GM23338 (cell line): ENCODE measurements at regions not wholly inside any gene's neighbourhood (a gene's known extent, or its start where the extent isn't known, plus 50 kb on each side); places are given as distances from the start of the nearest gene placed in this dataset.

Source experiments
- ATAC-seq: fragments of 200-7000 bp; cut with Tn5 transposase; 3 replicates; pipeline ENCODE4 v1.9.1; 2020
- DNase-seq: peaks from one replicate; pipeline ENCODE4 v3.0.0-alpha.2; 2015; ENCODE audit warnings: low spot score
- H2AFZ ChIP-seq: fragments of 200-600 bp; sonication (generic); 2 replicates; pipeline ENCODE4 v1.8.0; 2016; ENCODE audit warnings: antibody characterized with exemption, mild to moderate bottlenecking, moderate library complexity
- H3F3A ChIP-seq: fragments of 200-600 bp; sonication (generic); replicated peaks from 2 replicates; pipeline ENCODE4 v1.8.0; 2017; ENCODE audit warnings: antibody characterized with exemption, mixed run types, low read depth
- H3K27ac ChIP-seq: fragments of 200-600 bp; sonication (generic); 2 replicates; pipeline ENCODE4 v1.6.1; 2016; ENCODE audit warnings: low read depth
- H3K27me3 ChIP-seq: fragments of 200-600 bp; sonication (generic); 2 replicates; pipeline ENCODE4 v1.8.0; 2016; ENCODE audit warnings: mild to moderate bottlenecking, mixed run types, moderate library complexity; ENCODE audit not compliant: insufficient read depth
- H3K36me3 ChIP-seq: fragments of 200-600 bp; sonication (generic); 2 replicates; pipeline ENCODE4 v1.8.0; 2016; ENCODE audit warnings: mild to moderate bottlenecking; ENCODE audit not compliant: insufficient read depth
- H3K4me1 ChIP-seq: fragments of 200-600 bp; sonication (generic); 2 replicates; pipeline ENCODE4 v1.8.0; 2016; ENCODE audit warnings: mild to moderate bottlenecking, moderate library complexity; ENCODE audit not compliant: insufficient read depth
- H3K4me2 ChIP-seq: fragments of 200-600 bp; sonication (generic); 2 replicates; pipeline ENCODE4 v1.7.1; 2017; ENCODE audit warnings: mixed run types
- H3K4me3 ChIP-seq: fragments of 200-600 bp; sonication (generic); 2 replicates; pipeline ENCODE4 v1.6.1; 2016; ENCODE audit warnings: mixed run types
- H3K79me2 ChIP-seq: fragments of 200-600 bp; sonication (generic); replicated peaks from 2 replicates; pipeline ENCODE4 v1.8.0; 2017; ENCODE audit warnings: mild to moderate bottlenecking; ENCODE audit not compliant: insufficient read depth
- H3K9me2 ChIP-seq: fragments of 200-600 bp; sonication (generic); 2 replicates; pipeline ENCODE4 v1.8.0; 2017; ENCODE audit not compliant: insufficient read depth
- H4K20me1 ChIP-seq: fragments of 200-600 bp; sonication (generic); replicated peaks from 2 replicates; pipeline ENCODE4 v1.8.0; 2017; ENCODE audit warnings: mild to moderate bottlenecking; ENCODE audit not compliant: insufficient read depth
- H3K27ac Mint-ChIP-seq: 2 replicates; pipeline ENCODE4 v1.8.0; 2020; ENCODE audit warnings: inconsistent platforms, mild to moderate bottlenecking, moderate library complexity, mixed read lengths
- H3K27me3 Mint-ChIP-seq: 3 replicates; pipeline ENCODE4 v1.8.0; 2022; ENCODE audit warnings: low read depth, mild to moderate bottlenecking, moderate library complexity, mixed read lengths, inconsistent platforms; ENCODE audit not compliant: insufficient read depth, poor library complexity
- H3K36me3 Mint-ChIP-seq: 3 replicates; pipeline ENCODE4 v1.8.0; 2021; ENCODE audit warnings: low read depth, mild to moderate bottlenecking, inconsistent platforms, moderate library complexity, mixed read lengths
- H3K4me1 Mint-ChIP-seq: 3 replicates; pipeline ENCODE4 v1.8.0; 2020; ENCODE audit warnings: mild to moderate bottlenecking, inconsistent platforms, mixed read lengths
- H3K4me3 Mint-ChIP-seq: 3 replicates; pipeline ENCODE4 v1.8.0; 2021; ENCODE audit warnings: moderate library complexity, mild to moderate bottlenecking, inconsistent platforms, mixed read lengths
- H3K9me3 Mint-ChIP-seq: 3 replicates; pipeline ENCODE4 v1.8.0; 2020; ENCODE audit warnings: moderate library complexity, mild to moderate bottlenecking, inconsistent platforms, mixed read lengths
- CREB1 ChIP-seq: fragments of 250-450 bp; sonication (Bioruptor Pico); IDR thresholded peaks from 2 replicates; pipeline ENCODE4 v1.5.0; 2020; ENCODE audit warnings: low read depth, mild to moderate bottlenecking, moderate library complexity
- EZH2 ChIP-seq: fragments of 200-600 bp; sonication (generic); IDR thresholded peaks from one replicate; pipeline ENCODE4 v1.8.0; 2017; ENCODE audit warnings: antibody characterized with exemption, mild to moderate bottlenecking, low read depth; ENCODE audit not compliant: unreplicated experiment
- EZH2phosphoT487 ChIP-seq: fragments of 200-600 bp; sonication (generic); IDR thresholded peaks from one replicate; pipeline ENCODE4 v1.8.1; 2018; ENCODE audit warnings: antibody characterized with exemption; ENCODE audit not compliant: unreplicated experiment
- JUNB ChIP-seq: IDR thresholded peaks from one replicate; pipeline ENCODE4 v1.6.1; 2016; ENCODE audit warnings: antibody characterized with exemption; ENCODE audit not compliant: unreplicated experiment
- NANOG ChIP-seq: IDR thresholded peaks from 2 replicates; pipeline ENCODE4 v1.6.1; 2016; ENCODE audit warnings: antibody characterized with exemption, borderline replicate concordance
- POLR2AphosphoS5 ChIP-seq: IDR thresholded peaks from 2 replicates; pipeline ENCODE4 v1.6.1; 2016; ENCODE audit warnings: antibody characterized with exemption, low read depth
- STAT1 ChIP-seq: IDR thresholded peaks from one replicate; pipeline ENCODE4 v1.6.1; 2016; ENCODE audit warnings: antibody characterized with exemption; ENCODE audit not compliant: unreplicated experiment
- ZNF114 ChIP-seq: fragments of 250-450 bp; sonication (Bioruptor Pico); IDR thresholded peaks from 2 replicates; pipeline ENCODE4 v1.5.0; 2020; ENCODE audit warnings: mild to moderate bottlenecking, moderate library complexity
- ZNF331 ChIP-seq: fragments of 250-450 bp; sonication (Bioruptor Pico); IDR thresholded peaks from 2 replicates; pipeline ENCODE4 v1.5.0; 2020; ENCODE audit warnings: low read depth, mild to moderate bottlenecking, moderate library complexity
- TF ChIP-seq, protein P1 (sequence below): IDR thresholded peaks from one replicate; pipeline ENCODE4 v1.6.1; 2018; ENCODE audit warnings: antibody characterized with exemption; ENCODE audit not compliant: unreplicated experiment
- TF ChIP-seq, protein P2 (sequence below): fragments of 250-450 bp; sonication (Bioruptor Pico); IDR thresholded peaks from 2 replicates; pipeline ENCODE4 v1.5.0; 2020; ENCODE audit warnings: mild to moderate bottlenecking, moderate library complexity
- TF ChIP-seq, protein P3 (sequence below), 2 experiments: fragments of 200-600 bp in 1 of 2; sonication (generic) in 1 of 2; conservative IDR thresholded peaks; 2 replicates each; pipeline versions ENCODE4 v1.5.1 to v1.6.1; 2016 to 2017; ENCODE audit warnings: antibody characterized with exemption in 2 of 2, low read depth in 2 of 2, mild to moderate bottlenecking in 2 of 2, moderate library complexity in 1 of 2
- TF ChIP-seq, protein P4 (sequence below): IDR thresholded peaks from 2 replicates; pipeline ENCODE4 v1.6.1; 2016; ENCODE audit warnings: antibody characterized with exemption

DNA sequence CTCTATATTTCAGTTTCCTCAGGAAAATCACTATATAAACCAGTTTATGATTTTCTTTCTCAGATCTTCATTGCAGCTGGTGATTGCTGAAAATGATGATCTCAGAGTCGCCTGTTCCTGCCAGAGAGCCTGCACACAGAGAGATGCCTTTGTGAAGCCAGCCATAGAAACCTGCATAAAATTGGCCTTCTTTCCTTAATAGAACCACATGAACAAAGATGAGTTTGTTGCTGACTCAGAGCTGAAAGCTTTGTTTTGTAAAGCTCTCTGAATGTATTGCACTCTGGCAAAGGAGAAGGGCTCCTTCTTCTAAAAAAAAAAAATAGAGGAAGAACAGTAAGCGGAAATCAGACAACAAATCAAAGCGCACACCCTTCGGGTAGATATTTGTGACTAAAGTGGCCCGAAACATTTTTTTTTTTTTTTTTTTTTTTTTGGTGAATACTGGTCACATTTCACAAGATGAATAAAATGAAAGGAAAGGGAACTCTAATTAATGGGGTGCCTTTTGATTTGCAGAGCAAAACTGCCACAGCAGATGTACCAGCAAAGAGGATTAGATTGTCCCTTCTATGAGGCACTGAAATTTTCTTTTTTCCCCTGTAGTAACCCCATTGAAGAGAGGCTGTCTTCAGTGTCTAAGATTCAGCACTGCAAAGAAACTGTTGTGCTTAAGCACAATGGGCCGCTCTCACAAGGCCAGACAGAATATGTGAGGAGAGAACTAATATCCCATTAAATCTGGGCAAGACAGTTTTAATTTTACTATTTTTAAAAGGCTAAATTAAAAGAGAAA lies 75.1 kb upstream of the PTPRZ1 start:
- H3K9me2 ChIP-seq: 0 out of 2 replicates have a peak, but pooled peaks cover 5% of the 10 kb centered on the region
- Mint-ChIP-seq H3K27ac (peak overlapping the region; percentile 97), H3K4me1 (peaks cover 49% of the 10 kb centered on the region), H3K27me3 (peaks cover 7% of the 10 kb centered on the region), H3K9me3 (peaks cover 4% of the 10 kb centered on the region; the same call in 2 of the 3 replicates), H3K4me3 (peak overlapping the region; percentile 18; the same call in 1 of the 3 replicates), H3K36me3 (peaks cover 7% of the 10 kb centered on the region; the same call in 2 of the 3 replicates)
- H3F3A ChIP-seq: no peaks in the 10 kb centered on the region
- H3K27ac ChIP-seq: peak overlapping the region; percentile 94
- peak overlapping the region; percentile 26 for H3K4me2 ChIP-seq
- H3K27me3 ChIP-seq: no peaks in the 10 kb centered on the region
- peak; percentile 45 for ATAC-seq
- DNase-seq: peak; percentile 37
- no peaks in the 10 kb centered on the region for H3K36me3 ChIP-seq
- no peak overlapping the region for H2AFZ ChIP-seq
- H4K20me1 ChIP-seq: no peaks in the 10 kb centered on the region
- H3K79me2 ChIP-seq: no peaks in the 10 kb centered on the region
- TF ChIP-seq, protein P1, sequence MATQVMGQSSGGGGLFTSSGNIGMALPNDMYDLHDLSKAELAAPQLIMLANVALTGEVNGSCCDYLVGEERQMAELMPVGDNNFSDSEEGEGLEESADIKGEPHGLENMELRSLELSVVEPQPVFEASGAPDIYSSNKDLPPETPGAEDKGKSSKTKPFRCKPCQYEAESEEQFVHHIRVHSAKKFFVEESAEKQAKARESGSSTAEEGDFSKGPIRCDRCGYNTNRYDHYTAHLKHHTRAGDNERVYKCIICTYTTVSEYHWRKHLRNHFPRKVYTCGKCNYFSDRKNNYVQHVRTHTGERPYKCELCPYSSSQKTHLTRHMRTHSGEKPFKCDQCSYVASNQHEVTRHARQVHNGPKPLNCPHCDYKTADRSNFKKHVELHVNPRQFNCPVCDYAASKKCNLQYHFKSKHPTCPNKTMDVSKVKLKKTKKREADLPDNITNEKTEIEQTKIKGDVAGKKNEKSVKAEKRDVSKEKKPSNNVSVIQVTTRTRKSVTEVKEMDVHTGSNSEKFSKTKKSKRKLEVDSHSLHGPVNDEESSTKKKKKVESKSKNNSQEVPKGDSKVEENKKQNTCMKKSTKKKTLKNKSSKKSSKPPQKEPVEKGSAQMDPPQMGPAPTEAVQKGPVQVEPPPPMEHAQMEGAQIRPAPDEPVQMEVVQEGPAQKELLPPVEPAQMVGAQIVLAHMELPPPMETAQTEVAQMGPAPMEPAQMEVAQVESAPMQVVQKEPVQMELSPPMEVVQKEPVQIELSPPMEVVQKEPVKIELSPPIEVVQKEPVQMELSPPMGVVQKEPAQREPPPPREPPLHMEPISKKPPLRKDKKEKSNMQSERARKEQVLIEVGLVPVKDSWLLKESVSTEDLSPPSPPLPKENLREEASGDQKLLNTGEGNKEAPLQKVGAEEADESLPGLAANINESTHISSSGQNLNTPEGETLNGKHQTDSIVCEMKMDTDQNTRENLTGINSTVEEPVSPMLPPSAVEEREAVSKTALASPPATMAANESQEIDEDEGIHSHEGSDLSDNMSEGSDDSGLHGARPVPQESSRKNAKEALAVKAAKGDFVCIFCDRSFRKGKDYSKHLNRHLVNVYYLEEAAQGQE: no peak
- no peak for TF ChIP-seq CREB1 (CRISPR knock-in tag)
- no peak for TF ChIP-seq POLR2AphosphoS5
- TF ChIP-seq, protein P2, sequence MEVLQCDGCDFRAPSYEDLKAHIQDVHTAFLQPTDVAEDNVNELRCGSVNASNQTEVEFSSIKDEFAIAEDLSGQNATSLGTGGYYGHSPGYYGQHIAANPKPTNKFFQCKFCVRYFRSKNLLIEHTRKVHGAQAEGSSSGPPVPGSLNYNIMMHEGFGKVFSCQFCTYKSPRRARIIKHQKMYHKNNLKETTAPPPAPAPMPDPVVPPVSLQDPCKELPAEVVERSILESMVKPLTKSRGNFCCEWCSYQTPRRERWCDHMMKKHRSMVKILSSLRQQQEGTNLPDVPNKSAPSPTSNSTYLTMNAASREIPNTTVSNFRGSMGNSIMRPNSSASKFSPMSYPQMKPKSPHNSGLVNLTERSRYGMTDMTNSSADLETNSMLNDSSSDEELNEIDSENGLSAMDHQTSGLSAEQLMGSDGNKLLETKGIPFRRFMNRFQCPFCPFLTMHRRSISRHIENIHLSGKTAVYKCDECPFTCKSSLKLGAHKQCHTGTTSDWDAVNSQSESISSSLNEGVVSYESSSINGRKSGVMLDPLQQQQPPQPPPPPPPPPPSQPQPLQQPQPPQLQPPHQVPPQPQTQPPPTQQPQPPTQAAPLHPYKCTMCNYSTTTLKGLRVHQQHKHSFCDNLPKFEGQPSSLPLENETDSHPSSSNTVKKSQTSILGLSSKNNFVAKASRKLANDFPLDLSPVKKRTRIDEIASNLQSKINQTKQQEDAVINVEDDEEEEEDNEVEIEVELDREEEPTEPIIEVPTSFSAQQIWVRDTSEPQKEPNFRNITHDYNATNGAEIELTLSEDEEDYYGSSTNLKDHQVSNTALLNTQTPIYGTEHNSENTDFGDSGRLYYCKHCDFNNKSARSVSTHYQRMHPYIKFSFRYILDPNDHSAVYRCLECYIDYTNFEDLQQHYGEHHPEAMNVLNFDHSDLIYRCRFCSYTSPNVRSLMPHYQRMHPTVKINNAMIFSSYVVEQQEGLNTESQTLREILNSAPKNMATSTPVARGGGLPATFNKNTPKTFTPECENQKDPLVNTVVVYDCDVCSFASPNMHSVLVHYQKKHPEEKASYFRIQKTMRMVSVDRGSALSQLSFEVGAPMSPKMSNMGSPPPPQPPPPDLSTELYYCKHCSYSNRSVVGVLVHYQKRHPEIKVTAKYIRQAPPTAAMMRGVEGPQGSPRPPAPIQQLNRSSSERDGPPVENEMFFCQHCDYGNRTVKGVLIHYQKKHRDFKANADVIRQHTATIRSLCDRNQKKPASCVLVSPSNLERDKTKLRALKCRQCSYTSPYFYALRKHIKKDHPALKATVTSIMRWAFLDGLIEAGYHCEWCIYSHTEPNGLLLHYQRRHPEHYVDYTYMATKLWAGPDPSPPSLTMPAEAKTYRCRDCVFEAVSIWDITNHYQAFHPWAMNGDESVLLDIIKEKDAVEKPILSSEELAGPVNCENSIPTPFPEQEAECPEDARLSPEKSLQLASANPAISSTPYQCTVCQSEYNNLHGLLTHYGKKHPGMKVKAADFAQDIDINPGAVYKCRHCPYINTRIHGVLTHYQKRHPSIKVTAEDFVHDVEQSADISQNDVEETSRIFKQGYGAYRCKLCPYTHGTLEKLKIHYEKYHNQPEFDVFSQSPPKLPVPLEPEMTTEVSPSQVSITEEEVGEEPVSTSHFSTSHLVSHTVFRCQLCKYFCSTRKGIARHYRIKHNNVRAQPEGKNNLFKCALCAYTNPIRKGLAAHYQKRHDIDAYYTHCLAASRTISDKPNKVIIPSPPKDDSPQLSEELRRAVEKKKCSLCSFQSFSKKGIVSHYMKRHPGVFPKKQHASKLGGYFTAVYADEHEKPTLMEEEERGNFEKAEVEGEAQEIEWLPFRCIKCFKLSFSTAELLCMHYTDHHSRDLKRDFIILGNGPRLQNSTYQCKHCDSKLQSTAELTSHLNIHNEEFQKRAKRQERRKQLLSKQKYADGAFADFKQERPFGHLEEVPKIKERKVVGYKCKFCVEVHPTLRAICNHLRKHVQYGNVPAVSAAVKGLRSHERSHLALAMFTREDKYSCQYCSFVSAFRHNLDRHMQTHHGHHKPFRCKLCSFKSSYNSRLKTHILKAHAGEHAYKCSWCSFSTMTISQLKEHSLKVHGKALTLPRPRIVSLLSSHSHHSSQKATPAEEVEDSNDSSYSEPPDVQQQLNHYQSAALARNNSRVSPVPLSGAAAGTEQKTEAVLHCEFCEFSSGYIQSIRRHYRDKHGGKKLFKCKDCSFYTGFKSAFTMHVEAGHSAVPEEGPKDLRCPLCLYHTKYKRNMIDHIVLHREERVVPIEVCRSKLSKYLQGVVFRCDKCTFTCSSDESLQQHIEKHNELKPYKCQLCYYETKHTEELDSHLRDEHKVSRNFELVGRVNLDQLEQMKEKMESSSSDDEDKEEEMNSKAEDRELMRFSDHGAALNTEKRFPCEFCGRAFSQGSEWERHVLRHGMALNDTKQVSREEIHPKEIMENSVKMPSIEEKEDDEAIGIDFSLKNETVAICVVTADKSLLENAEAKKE (CRISPR knock-in tag): no peak
- TF ChIP-seq STAT1: no peak
- no peak for TF ChIP-seq EZH2
- TF ChIP-seq ZNF114 (CRISPR knock-in tag): no peak
- no peak for TF ChIP-seq JUNB
- TF ChIP-seq, protein P3, sequence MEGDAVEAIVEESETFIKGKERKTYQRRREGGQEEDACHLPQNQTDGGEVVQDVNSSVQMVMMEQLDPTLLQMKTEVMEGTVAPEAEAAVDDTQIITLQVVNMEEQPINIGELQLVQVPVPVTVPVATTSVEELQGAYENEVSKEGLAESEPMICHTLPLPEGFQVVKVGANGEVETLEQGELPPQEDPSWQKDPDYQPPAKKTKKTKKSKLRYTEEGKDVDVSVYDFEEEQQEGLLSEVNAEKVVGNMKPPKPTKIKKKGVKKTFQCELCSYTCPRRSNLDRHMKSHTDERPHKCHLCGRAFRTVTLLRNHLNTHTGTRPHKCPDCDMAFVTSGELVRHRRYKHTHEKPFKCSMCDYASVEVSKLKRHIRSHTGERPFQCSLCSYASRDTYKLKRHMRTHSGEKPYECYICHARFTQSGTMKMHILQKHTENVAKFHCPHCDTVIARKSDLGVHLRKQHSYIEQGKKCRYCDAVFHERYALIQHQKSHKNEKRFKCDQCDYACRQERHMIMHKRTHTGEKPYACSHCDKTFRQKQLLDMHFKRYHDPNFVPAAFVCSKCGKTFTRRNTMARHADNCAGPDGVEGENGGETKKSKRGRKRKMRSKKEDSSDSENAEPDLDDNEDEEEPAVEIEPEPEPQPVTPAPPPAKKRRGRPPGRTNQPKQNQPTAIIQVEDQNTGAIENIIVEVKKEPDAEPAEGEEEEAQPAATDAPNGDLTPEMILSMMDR (conservative IDR thresholded peaks at IDR 0.05; ENCODE audit: low read depth in 2 of 2): no peak
- TF ChIP-seq, protein P4, sequence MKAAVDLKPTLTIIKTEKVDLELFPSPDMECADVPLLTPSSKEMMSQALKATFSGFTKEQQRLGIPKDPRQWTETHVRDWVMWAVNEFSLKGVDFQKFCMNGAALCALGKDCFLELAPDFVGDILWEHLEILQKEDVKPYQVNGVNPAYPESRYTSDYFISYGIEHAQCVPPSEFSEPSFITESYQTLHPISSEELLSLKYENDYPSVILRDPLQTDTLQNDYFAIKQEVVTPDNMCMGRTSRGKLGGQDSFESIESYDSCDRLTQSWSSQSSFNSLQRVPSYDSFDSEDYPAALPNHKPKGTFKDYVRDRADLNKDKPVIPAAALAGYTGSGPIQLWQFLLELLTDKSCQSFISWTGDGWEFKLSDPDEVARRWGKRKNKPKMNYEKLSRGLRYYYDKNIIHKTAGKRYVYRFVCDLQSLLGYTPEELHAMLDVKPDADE: no peak
- no peak for TF ChIP-seq EZH2phosphoT487
- no peak for TF ChIP-seq ZNF331
- TF ChIP-seq NANOG: no peak
- H3K4me3 ChIP-seq: no peak overlapping the region
- H3K4me1 ChIP-seq: peaks cover 43% of the 10 kb centered on the region
